ENCODE measurements at regions not wholly inside any gene's neighbourhood (a gene's known extent, or its start where the extent isn't known, plus 50 kb on each side); places are given as distances from the start of the nearest gene placed in this dataset.

DNA sequence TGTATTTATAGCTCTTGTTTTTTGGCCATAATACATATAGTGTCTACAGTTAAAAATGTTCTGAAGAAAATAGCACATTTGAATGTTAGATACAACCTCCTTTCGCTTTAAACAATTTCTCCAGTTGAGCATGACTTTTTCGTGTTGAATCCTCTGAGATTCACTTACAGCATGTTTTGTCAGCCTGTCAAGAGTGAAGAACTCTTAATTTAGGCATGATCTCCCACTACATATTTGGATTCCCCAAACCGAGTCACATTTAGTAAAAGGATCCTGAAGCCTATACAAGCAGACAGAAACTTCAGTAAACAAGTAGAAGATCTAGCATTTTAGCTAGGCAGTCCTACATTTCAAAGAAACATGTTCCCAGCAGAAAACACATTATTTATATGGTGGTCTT, 796.6 kb downstream of the MCTP2 start:
- H3K27ac ChIP-seq (ENCODE audit: extremely low read length, insufficient read depth, low read length), result no peak overlapping the region
- no peaks in the 10 kb centered on the region for H3K4me1 ChIP-seq (ENCODE audit: insufficient read depth, low read length)
- peaks cover 72% of the 10 kb centered on the region for H3K9me3 ChIP-seq (ENCODE audit: low read length)
- no peak for TF ChIP-seq NAIF1 (CRISPR knock-in tag; IDR thresholded peaks at IDR 0.05; ENCODE audit: borderline replicate concordance)
- no peak for TF ChIP-seq ZNF260 (CRISPR knock-in tag; IDR thresholded peaks at IDR 0.05; ENCODE audit: borderline replicate concordance, low read depth)
- TF ChIP-seq ZNF850 (CRISPR knock-in tag; conservative IDR thresholded peaks at IDR 0.05), result no peak
- H2AFZ ChIP-seq (ENCODE audit: low read length), result no peak overlapping the region
- 11% methylated on average over 3 of the region's 3 CpGs for WGBS (ENCODE audit: low lambda C conversion rate)
- H3K27me3 ChIP-seq (ENCODE audit: control insufficient read depth in 1 of 2, insufficient read depth in 2 of 2, low read length in 2 of 2), result no peaks in the 10 kb centered on the region
- DNase-seq (ENCODE audit: low spot score) (no peak), FAIRE-seq (no peak), ATAC-seq (no peak)
- no peaks in the 10 kb centered on the region for H3K36me3 ChIP-seq (replicated peaks in 1 of 2; ENCODE audit: control insufficient read depth in 1 of 2, insufficient read depth in 2 of 2, low read length in 2 of 2)
- no TSS peak for BruUV-seq (replicated peaks)
- H3K9ac ChIP-seq (ENCODE audit: insufficient read depth, low read depth, low read length), result no peak overlapping the region
- in situ Hi-C loops (cut with HindIII; ENCODE audit: extremely low pct_ligation_motif_present, low pct_unique_long_range_greater_than_20kb) (no loop called here), intact Hi-C loops (cut with micrococcal nuclease; ENCODE audit: unreplicated experiment) (loop anchor here (5.0 kb wide), 1 partner anchor 264 kb away; no protein-coding TSS in a partner anchor)
- ChIA-PET CTCF (ENCODE audit: low intra/inter-chr PET ratio, low total read pairs) (no interaction called here), POLR2A (no interaction called here)
- no peaks in the 10 kb centered on the region for H4K20me1 ChIP-seq (ENCODE audit: insufficient read depth, low read length)
- H3K79me2 ChIP-seq (ENCODE audit: insufficient read depth, low read length), result no peaks in the 10 kb centered on the region
- H3K4me3 ChIP-seq (replicated peaks in 1 of 3; ENCODE audit: insufficient read depth in 1 of 3, low read depth in 2 of 3, low read length in 3 of 3), result no peak overlapping the region
- no peak overlapping the region for H3K4me2 ChIP-seq (ENCODE audit: low read depth, low read length)

GRCh38 chr15:95032156-95032555, 800.8 kb downstream of the MCTP2 start:
- peaks cover 80% of the 10 kb centered on the region for H3K9me3 ChIP-seq (ENCODE audit: low read length)
- H4K20me1 ChIP-seq (ENCODE audit: insufficient read depth, low read length), result no peaks in the 10 kb centered on the region
- no peak overlapping the region for H3K4me2 ChIP-seq (ENCODE audit: low read depth, low read length)
- TF ChIP-seq GPN1 (CRISPR knock-in tag; IDR thresholded peaks at IDR 0.05; ENCODE audit: borderline replicate concordance), result no peak
- TF ChIP-seq ZNF343 (CRISPR knock-in tag; IDR thresholded peaks at IDR 0.05), result no peak
- TF ChIP-seq HCFC1 (IDR thresholded peaks at IDR 0.05; ENCODE audit: low read depth, low read length), result no peak
- TF ChIP-seq ZNF710 (CRISPR knock-in tag; IDR thresholded peaks at IDR 0.05; ENCODE audit: borderline replicate concordance), result no peak
- no peak for TF ChIP-seq TOE1 (CRISPR knock-in tag; IDR thresholded peaks at IDR 0.05)
- H3K9ac ChIP-seq (ENCODE audit: insufficient read depth, low read depth, low read length), result no peak overlapping the region
- FAIRE-seq (no peak), ATAC-seq (no peak), DNase-seq (ENCODE audit: low spot score) (no peak)
- H3K27ac ChIP-seq (ENCODE audit: extremely low read length, insufficient read depth, low read length), result no peak overlapping the region
- intact Hi-C loops (cut with micrococcal nuclease; ENCODE audit: unreplicated experiment) (no loop called here), in situ Hi-C loops (cut with HindIII; ENCODE audit: extremely low pct_ligation_motif_present, low pct_unique_long_range_greater_than_20kb) (no loop called here)
- H3K27me3 ChIP-seq (ENCODE audit: control insufficient read depth in 1 of 2, insufficient read depth in 2 of 2, low read length in 2 of 2), result no peaks in the 10 kb centered on the region
- WGBS (ENCODE audit: low lambda C conversion rate), result 0% methylated on average over 2 of the region's 2 CpGs
- no peak overlapping the region for H3K4me3 ChIP-seq (replicated peaks in 1 of 3; ENCODE audit: insufficient read depth in 1 of 3, low read depth in 2 of 3, low read length in 3 of 3)
- no peaks in the 10 kb centered on the region for H3K79me2 ChIP-seq (ENCODE audit: insufficient read depth, low read length)
- H2AFZ ChIP-seq (ENCODE audit: low read length), result no peak overlapping the region
- ChIA-PET POLR2A (no interaction called here), CTCF (ENCODE audit: low intra/inter-chr PET ratio, low total read pairs) (no interaction called here)
- no peaks in the 10 kb centered on the region for H3K36me3 ChIP-seq (replicated peaks in 1 of 2; ENCODE audit: control insufficient read depth in 1 of 2, insufficient read depth in 2 of 2, low read length in 2 of 2)
- BruUV-seq (replicated peaks), result no TSS peak
- H3K4me1 ChIP-seq (ENCODE audit: insufficient read depth, low read length), result no peaks in the 10 kb centered on the region
